ENCODE measurements at regions not wholly inside any gene's neighbourhood (a gene's known extent, or its start where the extent isn't known, plus 50 kb on each side); places are given as distances from the start of the nearest gene placed in this dataset.

DNA sequence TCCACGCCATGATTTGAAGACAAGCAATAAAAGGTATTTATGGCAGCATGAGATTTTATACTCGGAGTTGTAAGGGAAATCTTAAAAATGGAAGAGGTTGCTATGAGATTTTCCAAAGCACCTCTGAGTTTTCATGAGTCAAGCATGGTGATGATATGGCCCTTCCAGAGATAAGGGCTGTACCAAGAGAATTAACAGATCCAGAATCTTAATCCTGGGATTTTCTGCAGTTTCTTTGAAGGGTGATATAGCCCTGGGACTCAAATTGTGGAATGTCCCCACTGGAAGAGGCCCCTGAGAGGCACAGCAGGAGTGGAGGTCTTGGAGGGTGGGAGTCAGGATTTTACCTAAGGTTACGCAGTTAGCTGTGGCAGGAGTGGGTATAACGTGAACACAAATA, 243.3 kb downstream of the ZNF621 start:
- H3K4me3 ChIP-seq (ENCODE audit: low read depth, low read length) = no peak overlapping the region
- DNase-seq (ENCODE audit: low read depth) = no peak
- TF ChIP-seq, protein P1, sequence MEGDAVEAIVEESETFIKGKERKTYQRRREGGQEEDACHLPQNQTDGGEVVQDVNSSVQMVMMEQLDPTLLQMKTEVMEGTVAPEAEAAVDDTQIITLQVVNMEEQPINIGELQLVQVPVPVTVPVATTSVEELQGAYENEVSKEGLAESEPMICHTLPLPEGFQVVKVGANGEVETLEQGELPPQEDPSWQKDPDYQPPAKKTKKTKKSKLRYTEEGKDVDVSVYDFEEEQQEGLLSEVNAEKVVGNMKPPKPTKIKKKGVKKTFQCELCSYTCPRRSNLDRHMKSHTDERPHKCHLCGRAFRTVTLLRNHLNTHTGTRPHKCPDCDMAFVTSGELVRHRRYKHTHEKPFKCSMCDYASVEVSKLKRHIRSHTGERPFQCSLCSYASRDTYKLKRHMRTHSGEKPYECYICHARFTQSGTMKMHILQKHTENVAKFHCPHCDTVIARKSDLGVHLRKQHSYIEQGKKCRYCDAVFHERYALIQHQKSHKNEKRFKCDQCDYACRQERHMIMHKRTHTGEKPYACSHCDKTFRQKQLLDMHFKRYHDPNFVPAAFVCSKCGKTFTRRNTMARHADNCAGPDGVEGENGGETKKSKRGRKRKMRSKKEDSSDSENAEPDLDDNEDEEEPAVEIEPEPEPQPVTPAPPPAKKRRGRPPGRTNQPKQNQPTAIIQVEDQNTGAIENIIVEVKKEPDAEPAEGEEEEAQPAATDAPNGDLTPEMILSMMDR (IDR thresholded peaks at IDR 0.05; ENCODE audit: low read depth, low read length, missing control alignments) = no peak

DNA sequence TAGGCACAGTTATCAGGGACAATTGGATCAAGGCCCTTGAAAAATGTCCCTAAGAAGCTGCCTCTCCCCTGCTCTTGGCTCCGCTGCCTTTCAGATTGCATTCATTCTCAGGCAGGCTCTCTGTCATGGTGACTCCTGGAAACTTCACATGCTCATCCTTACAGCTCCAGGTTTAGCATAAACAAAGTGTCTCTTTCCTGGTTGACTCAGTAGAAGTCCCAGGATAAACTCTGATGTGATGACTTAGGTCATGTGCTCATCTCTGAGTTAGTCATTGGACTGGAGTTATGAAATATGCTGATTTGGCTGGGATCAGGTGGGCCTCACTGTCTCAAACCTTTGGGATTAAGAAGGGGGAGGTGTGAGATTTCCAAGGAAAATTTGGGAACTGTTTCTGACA, 243.8 kb downstream of the ZNF621 start:
- TF ChIP-seq, protein P1 (IDR thresholded peaks at IDR 0.05; ENCODE audit: low read depth, low read length, missing control alignments) = no peak
- no peak for DNase-seq (ENCODE audit: low read depth)
- H3K4me3 ChIP-seq (ENCODE audit: low read depth, low read length) = no peak overlapping the region

DNA sequence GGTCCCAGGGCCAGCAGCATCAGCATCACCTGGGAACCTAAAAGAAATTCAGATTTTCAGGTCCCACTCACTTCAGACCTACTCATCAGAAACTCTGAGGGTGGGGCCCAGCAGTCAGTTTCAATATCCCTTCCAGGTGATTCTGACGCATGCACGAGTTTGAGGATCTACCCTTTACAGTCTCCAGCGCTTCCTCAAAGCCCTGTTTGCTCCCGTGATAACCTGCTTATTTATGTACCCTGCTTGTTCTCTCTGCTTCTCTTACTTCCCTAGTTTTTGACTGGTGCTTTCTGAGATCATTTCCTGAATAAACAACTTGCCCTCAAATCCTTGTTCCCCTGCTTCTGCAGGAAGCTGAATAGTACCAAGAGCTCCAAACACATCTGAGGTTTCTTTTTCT, 245.3 kb downstream of the ZNF621 start:
- no peak for DNase-seq (ENCODE audit: low read depth)

DNA sequence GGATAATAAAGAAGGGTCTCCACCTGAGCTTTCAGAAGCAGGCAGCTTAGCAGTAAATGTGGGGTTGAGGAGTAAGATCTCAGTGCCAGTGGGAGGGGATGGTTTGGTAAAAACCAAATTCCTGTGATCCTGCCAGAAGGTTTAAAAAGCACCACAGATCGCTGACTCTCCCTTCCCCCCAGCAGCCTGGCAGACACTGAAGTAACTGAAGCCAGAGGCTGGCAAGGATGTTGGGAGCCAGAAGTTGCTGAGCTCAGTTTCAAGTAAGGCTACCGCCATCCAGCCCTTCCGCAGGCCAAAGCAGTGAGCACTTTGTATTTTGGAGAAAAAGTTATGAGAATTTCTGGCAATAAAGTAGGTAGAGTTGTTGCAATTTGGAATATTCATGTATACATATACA, 246.4 kb downstream of the ZNF621 start:
- no peak overlapping the region for H3K4me3 ChIP-seq (ENCODE audit: low read depth, low read length)
- TF ChIP-seq, protein P1 (IDR thresholded peaks at IDR 0.05; ENCODE audit: low read depth, low read length, missing control alignments) = no peak
- no peak for DNase-seq (ENCODE audit: low read depth)

More for the DNA sequence above, 245.3 kb downstream of the ZNF621 start:
- no peak overlapping the region for H3K4me3 ChIP-seq (ENCODE audit: low read depth, low read length)
- TF ChIP-seq, protein P1 (IDR thresholded peaks at IDR 0.05; ENCODE audit: low read depth, low read length, missing control alignments) = no peak

DNA sequence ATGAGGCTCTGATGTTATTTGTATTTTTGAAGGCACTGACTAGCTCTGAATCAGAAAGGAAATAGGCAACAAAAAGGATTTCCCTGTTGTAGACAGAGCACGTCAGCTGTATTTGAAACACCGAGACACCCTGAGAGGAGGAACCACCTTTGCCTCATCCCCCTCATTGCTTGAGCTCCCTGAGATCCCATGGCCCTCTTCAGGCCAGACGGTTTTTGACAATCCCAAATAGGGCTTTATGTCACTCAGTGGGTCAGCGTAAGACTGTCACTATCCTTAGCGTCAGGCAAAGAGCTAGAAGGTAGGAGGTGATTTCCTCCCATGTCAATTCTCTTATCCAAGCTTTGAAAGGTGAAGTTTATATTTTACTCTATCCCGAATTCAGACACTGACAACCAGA, 254.3 kb downstream of the ZNF621 start:
- H3K4me3 ChIP-seq (ENCODE audit: low read depth, low read length) = no peak overlapping the region
- TF ChIP-seq, protein P1 (IDR thresholded peaks at IDR 0.05; ENCODE audit: low read depth, low read length, missing control alignments) = no peak
- DNase-seq (ENCODE audit: low read depth) = no peak

DNA sequence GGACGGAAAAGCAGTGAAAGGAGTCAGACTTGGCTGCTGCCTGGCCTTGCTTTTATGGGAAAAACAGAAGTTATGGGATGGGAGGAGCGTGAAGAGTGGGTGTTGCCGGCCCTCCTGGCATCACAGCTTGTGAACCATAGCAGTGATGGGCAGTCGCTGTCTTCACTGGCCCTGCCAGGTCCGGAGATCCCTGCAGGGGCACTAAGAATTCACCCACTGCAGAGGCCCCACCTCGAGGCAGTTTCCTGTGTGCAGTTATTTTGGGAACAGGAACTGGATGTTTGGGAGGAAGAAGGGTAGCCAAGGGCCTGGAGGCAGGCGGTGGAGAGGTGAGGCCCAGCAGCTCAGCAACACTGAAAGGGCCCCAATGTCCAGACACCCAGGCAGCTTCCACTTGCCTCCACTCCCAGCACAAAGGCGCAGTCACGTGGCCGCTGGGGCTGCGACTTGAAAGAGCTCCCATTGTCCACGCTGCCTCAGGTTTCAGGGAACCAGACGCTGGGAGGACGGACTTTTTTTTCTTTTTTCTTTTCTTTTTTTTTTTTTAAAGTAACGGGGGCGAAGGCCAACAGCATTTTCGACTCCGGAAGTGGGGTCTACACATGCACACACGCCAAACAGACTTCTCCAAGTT, 255.6 kb downstream of the ZNF621 start:
- TF ChIP-seq, protein P1 (IDR thresholded peaks at IDR 0.05; ENCODE audit: low read depth, low read length, missing control alignments) = no peak
- DNase-seq (ENCODE audit: low read depth) = no peak
- H3K4me3 ChIP-seq (ENCODE audit: low read depth, low read length) = no peak overlapping the region

DNA sequence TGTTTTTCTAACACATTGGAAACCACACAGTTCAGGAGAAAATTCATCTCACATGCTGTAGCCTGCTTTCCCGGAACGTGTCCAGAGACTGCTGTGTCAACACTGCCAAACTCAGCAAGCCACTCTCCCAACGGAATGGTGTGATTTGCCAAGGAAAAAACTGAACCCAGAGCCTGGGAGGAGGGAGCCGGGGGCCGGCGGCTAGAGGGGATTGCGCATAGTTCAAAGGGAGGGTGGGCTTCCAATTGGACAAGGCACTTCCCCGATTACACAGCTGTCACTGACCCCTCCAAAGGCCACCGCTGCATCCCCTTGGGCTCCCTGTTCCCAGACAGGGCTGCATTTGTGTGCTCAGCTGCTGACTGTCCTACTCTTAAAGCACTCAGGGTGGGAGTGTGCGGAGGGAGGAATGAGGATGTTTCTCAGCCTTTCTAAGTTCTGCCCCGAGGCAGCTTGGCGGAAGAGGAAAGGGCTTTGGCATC, 256.2 kb downstream of the ZNF621 start:
- no peak for DNase-seq (ENCODE audit: low read depth)
- TF ChIP-seq, protein P1 (IDR thresholded peaks at IDR 0.05; ENCODE audit: low read depth, low read length, missing control alignments) = no peak
- H3K4me3 ChIP-seq (ENCODE audit: low read depth, low read length) = no peak overlapping the region

Measured in GM12864 (cell line).